K562 (cell line): ENCODE measurements at regions not wholly inside any gene's neighbourhood (a gene's known extent, or its start where the extent isn't known, plus 50 kb on each side); places are given as distances from the start of the nearest gene placed in this dataset.

Source experiments
- ATAC-seq: fragments of 200-7000 bp; cut with Tn5 transposase; 3 replicates; pipeline ENCODE4 v1.9.1; 2020; ENCODE audit warnings: moderate library complexity
- BruUV-seq: library from RNA; stranded (reverse); fragments of 400-500 nt; replicated peaks from 2 replicates; lab custom pipeline; 2021; lab: Mats Ljungman, UMichigan
- CTCF ChIA-PET: fragments of 300-600 bp; formaldehyde crosslinking; extraction: SDS; loops from one replicate; lab custom pipeline; 2021; ENCODE audit warnings: low intra/inter-chr PET ratio; lab: Yijun Ruan, JAX
- POLR2A ChIA-PET: fragments of 300-600, 350-650 bp; sonication (Branson Sonifier 250); formaldehyde crosslinking; extraction: SDS; loops from one replicate; lab custom pipeline; 2021; ENCODE audit warnings: antibody characterized with exemption, inconsistent platforms; lab: Yijun Ruan, JAX
- DNase-seq, 4 experiments: peaks; one replicate each; pipeline versions ENCODE4 v3.0.0 to v3.0.0-alpha.2; 2011 to 2018; ENCODE audit warnings: low spot score in 3 of 4, mixed read lengths in 3 of 4; ENCODE audit errors: extremely low read depth in 1 of 4
- FAIRE-seq: peaks from 2 replicates; lab custom pipeline; 2011; peaks lifted over from hg19 to GRCh38; lab: Jason Lieb, UNC
- H2AFZ ChIP-seq: 2 replicates; pipeline ENCODE4 v1.6.0; 2011; ENCODE audit warnings: low read depth, low read length, control low read depth, inconsistent platforms
- H3K27ac ChIP-seq: fragments of 200-600 bp; 3 replicates; pipeline ENCODE4 v1.8.0; 2011; ENCODE audit warnings: low read depth, mild to moderate bottlenecking, control low read depth, inconsistent platforms, low read length, moderate library complexity, mixed read lengths; ENCODE audit errors: extremely low read depth
- H3K27me3 ChIP-seq, 2 experiments: fragments of 300-600 bp in 1 of 2; 2 replicates in 1 of 2; 3 replicates in 1 of 2; pipeline versions ENCODE4 v1.6.0 to v1.8.0; 2011; ENCODE audit warnings: inconsistent platforms in 2 of 2, low read length in 2 of 2, mild to moderate bottlenecking in 1 of 2, mixed read lengths in 1 of 2, moderate library complexity in 1 of 2; ENCODE audit not compliant: control insufficient read depth in 2 of 2, insufficient read depth in 2 of 2
- H3K36me3 ChIP-seq: fragments of 300-600 bp; 3 replicates; pipeline ENCODE4 v1.8.0; 2011; ENCODE audit warnings: mild to moderate bottlenecking, low read length, inconsistent platforms; ENCODE audit not compliant: control insufficient read depth, insufficient read depth
- H3K4me1 ChIP-seq, 2 experiments: fragments of 200-600 bp in 1 of 2; replicated peaks in 1 of 2; 2 replicates in 1 of 2; 3 replicates in 1 of 2; pipeline versions ENCODE4 v1.5.1 to v1.8.0; 2011; ENCODE audit warnings: inconsistent platforms in 2 of 2, low read length in 2 of 2, mild to moderate bottlenecking in 1 of 2, mixed read lengths in 1 of 2, moderate library complexity in 1 of 2; ENCODE audit not compliant: control insufficient read depth in 2 of 2, insufficient read depth in 2 of 2
- H3K4me2 ChIP-seq: 2 replicates; pipeline ENCODE4 v1.6.1; 2011; ENCODE audit warnings: low read length, control low read depth, inconsistent platforms, mixed read lengths; ENCODE audit not compliant: insufficient read depth
- H3K4me3 ChIP-seq: fragments of 200-600 bp; sonication (generic), shearing (Covaris generic); 2 replicates; pipeline ENCODE4 v1.5.1; 2016; ENCODE audit warnings: control low read depth, inconsistent platforms
- H3K79me2 ChIP-seq: fragments of 200-600 bp; 3 replicates; pipeline ENCODE4 v1.8.0; 2011; ENCODE audit warnings: low read length, inconsistent platforms; ENCODE audit not compliant: control insufficient read depth, insufficient read depth
- H3K9ac ChIP-seq, 2 experiments: 2 replicates each; pipeline versions ENCODE4 v1.6.0 to v1.6.1; 2011; ENCODE audit warnings: low read depth in 2 of 2, low read length in 2 of 2, control low read depth in 1 of 2, inconsistent platforms in 1 of 2, mild to moderate bottlenecking in 1 of 2, mixed read lengths in 1 of 2; ENCODE audit not compliant: insufficient read depth in 1 of 2
- H3K9me1 ChIP-seq: one replicate; pipeline ENCODE4 v1.6.0; 2011; ENCODE audit warnings: inconsistent platforms, mild to moderate bottlenecking, low read length, moderate library complexity; ENCODE audit not compliant: control insufficient read depth, insufficient read depth
- H3K9me3 ChIP-seq: replicated peaks from 2 replicates; pipeline ENCODE4 v1.5.1; 2011; ENCODE audit warnings: low read depth, low read length, inconsistent platforms; ENCODE audit not compliant: control insufficient read depth, insufficient read depth
- H4K20me1 ChIP-seq: replicated peaks from 2 replicates; pipeline ENCODE4 v1.6.1; 2011; ENCODE audit warnings: low read length, inconsistent platforms, mixed read lengths; ENCODE audit not compliant: control insufficient read depth, insufficient read depth
- CTBP1 ChIP-seq: fragments of 450-650 bp; IDR thresholded peaks from 2 replicates; pipeline ENCODE4 v1.6.1; 2016; ENCODE audit warnings: borderline replicate concordance
- DLX4 ChIP-seq: fragments of 250-450 bp; sonication (Bioruptor Pico); IDR thresholded peaks from 2 replicates; pipeline ENCODE4 v1.6.1; 2021; ENCODE audit warnings: mild to moderate bottlenecking
- FOXP4 ChIP-seq: sonication (generic); formaldehyde crosslinking; IDR thresholded peaks from 2 replicates; pipeline ENCODE4 v1.8.0; 2022; ENCODE audit warnings: mild to moderate bottlenecking, missing genetic modification reagents, borderline replicate concordance
- HDAC8 ChIP-seq: fragments of 450-650 bp; IDR thresholded peaks from 2 replicates; pipeline ENCODE4 v1.6.1; 2016; ENCODE audit warnings: mild to moderate bottlenecking, missing genetic modification characterization, moderate library complexity, missing compliant biosample characterization
- HIVEP1 ChIP-seq: fragments of 250-450 bp; sonication (Bioruptor Pico); IDR thresholded peaks from 2 replicates; pipeline ENCODE4 v1.4.0; 2020; ENCODE audit warnings: mild to moderate bottlenecking
- KLF13 ChIP-seq: fragments of 450-650 bp; IDR thresholded peaks from 2 replicates; pipeline ENCODE4 v1.6.1; 2016; ENCODE audit warnings: missing genetic modification characterization, low read depth, mild to moderate bottlenecking, missing compliant biosample characterization, moderate library complexity, borderline replicate concordance
- MED1 ChIP-seq: sonication (generic); formaldehyde crosslinking; IDR thresholded peaks from 2 replicates; pipeline ENCODE4 v1.8.1; 2023; ENCODE audit warnings: missing genetic modification reagents, borderline replicate concordance
- MNT ChIP-seq, 2 experiments: fragments of 450-650 bp; conservative IDR thresholded peaks; 2 replicates each; pipeline ENCODE4 v1.6.1; 2017; ENCODE audit warnings: mild to moderate bottlenecking in 2 of 2, moderate library complexity in 2 of 2
- NFATC3 ChIP-seq: fragments of 450-650 bp; IDR thresholded peaks from 2 replicates; pipeline ENCODE4 v1.6.1; 2017; ENCODE audit warnings: mild to moderate bottlenecking
- RBM17 ChIP-seq: fragments of 200-400 bp; formaldehyde crosslinking; IDR thresholded peaks from 2 replicates; pipeline ENCODE4 v1.6.1; 2017; ENCODE audit warnings: low read depth, mild to moderate bottlenecking, low read length, borderline replicate concordance
- RBM34 ChIP-seq: fragments of 200-400 bp; formaldehyde crosslinking; IDR thresholded peaks from 2 replicates; pipeline ENCODE4 v1.6.1; 2018; ENCODE audit warnings: low read length, borderline replicate concordance; ENCODE audit not compliant: insufficient read depth
- SETDB1 ChIP-seq: IDR thresholded peaks from one replicate; pipeline ENCODE4 v1.6.1; 2012; ENCODE audit warnings: low read length, control low read depth, inconsistent platforms
- SP2 ChIP-seq: IDR thresholded peaks from 2 replicates; pipeline ENCODE4 v1.6.1; 2011; ENCODE audit warnings: mild to moderate bottlenecking, low read depth, low read length, moderate library complexity; ENCODE audit not compliant: poor library complexity, severe bottlenecking; ENCODE audit errors: extremely low read depth
- TAF15 ChIP-seq: fragments of 200-400 bp; formaldehyde crosslinking; IDR thresholded peaks from 2 replicates; pipeline ENCODE4 v1.6.1; 2017; ENCODE audit warnings: mild to moderate bottlenecking, low read depth, low read length, moderate library complexity
- WGBS: fragments of 100-300 bp; shearing (Covaris generic); methylation state at CpG from one replicate; pipeline ENCODE4 v1.1.6; 2016; ENCODE audit warnings: low coverage, mixed read lengths; ENCODE audit not compliant: insufficient coverage; ENCODE audit errors: missing lambda C conversion rate; 5-methylcytosine and 5-hydroxymethylcytosine counted together
- in situ Hi-C: fragments of 300-500 bp; cut with MboI; formaldehyde crosslinking; loops from 4 replicates; pipeline ENCODE4 v1.15.0; 2018; ENCODE audit warnings: inconsistent platforms, mixed read lengths
- intact Hi-C: fragments of 100-400 bp; cut with micrococcal nuclease; formaldehyde crosslinking; loops from 2 replicates; pipeline ENCODE4 v1.14.2; 2022

- H3K9me3 ChIP-seq: no peaks in the 10 kb centered on the region
- no peak overlapping the region for H3K4me2 ChIP-seq
- H2AFZ ChIP-seq: no peak overlapping the region
- no peak for ATAC-seq
- in situ Hi-C loops: no loop called here
- no peak for TF ChIP-seq RBM34
- H3K79me2 ChIP-seq: no peaks in the 10 kb centered on the region
- no TSS peak for BruUV-seq
- H3K36me3 ChIP-seq: no peaks in the 10 kb centered on the region
- intact Hi-C loops: no loop called here
- no peak for DNase-seq
- ChIA-PET CTCF (no interaction called here), POLR2A (no interaction called here)
- H4K20me1 ChIP-seq: no peaks in the 10 kb centered on the region
- H3K9me1 ChIP-seq: no peaks in the 10 kb centered on the region
- H3K27ac ChIP-seq: no peak overlapping the region
- H3K27me3 ChIP-seq: no peaks in the 10 kb centered on the region
- no peak overlapping the region for H3K4me3 ChIP-seq
- FAIRE-seq: no peak
- no peak overlapping the region for H3K9ac ChIP-seq
- no peaks in the 10 kb centered on the region for H3K4me1 ChIP-seq
Measured at GRCh38 chr2:226420646-226421045, 379.0 kb downstream of the IRS1 start.

GRCh38 chr2:226418521-226418920 lies 381.1 kb downstream of the IRS1 start:
- DNase-seq (no peak), FAIRE-seq (no peak), ATAC-seq (no peak)
- Histone ChIP-seq H3K79me2 (no peaks in the 10 kb centered on the region), H3K36me3 (no peaks in the 10 kb centered on the region), H3K27ac (no peak overlapping the region), H3K4me1 (no peaks in the 10 kb centered on the region), H3K4me3 (no peak overlapping the region), H2AFZ (no peak overlapping the region), H3K27me3 (no peaks in the 10 kb centered on the region), H4K20me1 (no peaks in the 10 kb centered on the region), H3K9me1 (no peaks in the 10 kb centered on the region), H3K9ac (no peak overlapping the region), H3K9me3 (no peaks in the 10 kb centered on the region), H3K4me2 (no peak overlapping the region)
- POLR2A ChIA-PET: no interaction called here
- 3% methylated on average over 5 of the region's 5 CpGs for WGBS
- in situ Hi-C loops: no loop called here
- intact Hi-C loops: no loop called here
- BruUV-seq: no TSS peak
- CTCF ChIA-PET: no interaction called here
- no peak for TF ChIP-seq HIVEP1 (CRISPR knock-in tag)
- TF ChIP-seq CTBP1: no peak
- TF ChIP-seq SETDB1: no peak
- no peak for TF ChIP-seq MNT (conservative IDR thresholded peaks at IDR 0.05)
- no peak for TF ChIP-seq SP2
- TF ChIP-seq FOXP4 (CRISPR knock-in tag): no peak
- no peak for TF ChIP-seq TAF15
- no peak for TF ChIP-seq MED1 (CRISPR knock-in tag)
- TF ChIP-seq KLF13 (tag): no peak
- no peak for TF ChIP-seq RBM17
- TF ChIP-seq DLX4 (CRISPR knock-in tag): no peak
- no peak for TF ChIP-seq HDAC8 (tag)
- TF ChIP-seq NFATC3: no peak
